ENCODE measurements at regions not wholly inside any gene's neighbourhood (a gene's known extent, or its start where the extent isn't known, plus 50 kb on each side); places are given as distances from the start of the nearest gene placed in this dataset.

GRCh38 chr20:50342638-50343102 lies 152.0 kb downstream of the CEBPB start:
- TF ChIP-seq POLR2AphosphoS5 (IDR thresholded peaks at IDR 0.05; ENCODE audit: low read depth, low read length) (no peak), POLR2A (IDR thresholded peaks at IDR 0.05; ENCODE audit: low read depth, low read length) (no peak), TAF1 (IDR thresholded peaks at IDR 0.05; ENCODE audit: low read depth, low read length) (no peak), POU2F2 (IDR thresholded peaks at IDR 0.05; ENCODE audit: low read depth, low read length) (no peak), SPI1 (IDR thresholded peaks at IDR 0.05; ENCODE audit: low read depth, low read length) (no peak)
